Upper lobe of left lung (tissue), 6 donors: ENCODE measurements at regions not wholly inside any gene's neighbourhood (a gene's known extent, or its start where the extent isn't known, plus 50 kb on each side); places are given as distances from the start of the nearest gene placed in this dataset.

Source experiments
- ATAC-seq, 2 donors: fragments of 200-7000 bp; cut with Tn5 transposase; one replicate each; pipeline ENCODE4 v1.9.1; 2022; ENCODE audit warnings: mild to moderate bottlenecking in 2 of 2, moderate library complexity in 2 of 2; ENCODE audit not compliant: low FRiP score in 2 of 2
- DNase-seq, 2 donors: peaks; one replicate each; pipeline ENCODE4 v3.0.0-alpha.2; 2019 to 2020
- H3K27ac ChIP-seq, 4 donors: fragments of 200-600 bp; sonication (generic); one replicate each; pipeline ENCODE4 v1.5.1; 2016 to 2019
- H3K27me3 ChIP-seq, 4 donors: fragments of 200-600 bp; sonication (generic); one replicate each; pipeline ENCODE4 v1.5.1; 2017 to 2019
- H3K36me3 ChIP-seq, 4 donors: fragments of 200-600 bp; sonication (generic); one replicate each; pipeline ENCODE4 v1.5.1; 2016 to 2019
- H3K4me1 ChIP-seq, 4 donors: fragments of 200-600 bp; sonication (generic); one replicate each; pipeline ENCODE4 v1.5.1; 2018 to 2019
- H3K4me3 ChIP-seq, 4 donors: fragments of 200-600 bp; sonication (generic); one replicate each; pipeline ENCODE4 v1.5.1; 2017 to 2019; ENCODE audit warnings: mild to moderate bottlenecking in 2 of 4, moderate library complexity in 1 of 4
- H3K9me3 ChIP-seq, 4 donors: fragments of 200-600 bp; sonication (generic); one replicate each; pipeline ENCODE4 v1.5.1; 2018 to 2019
- EP300 ChIP-seq, 4 donors: sonication (generic); formaldehyde crosslinking; IDR thresholded peaks; one replicate each; pipeline ENCODE4 v1.5.1; 2017; ENCODE audit warnings: antibody characterized with exemption in 4 of 4, control low read depth in 2 of 4
- POLR2A ChIP-seq, 4 donors: fragments of 450-650 bp; IDR thresholded peaks; one replicate each; pipeline ENCODE4 v1.5.1; 2016 to 2017; ENCODE audit warnings: antibody characterized with exemption in 4 of 4, mild to moderate bottlenecking in 2 of 4
- POLR2AphosphoS5 ChIP-seq, 2 donors: sonication (generic); formaldehyde crosslinking; IDR thresholded peaks; one replicate each; pipeline ENCODE4 v1.5.1; 2017; ENCODE audit warnings: antibody characterized with exemption in 2 of 2
- WGBS, 2 donors: methylation state at CpG; one replicate each; pipeline ENCODE4 v1.1.5; 2017 to 2018; 5-methylcytosine and 5-hydroxymethylcytosine counted together
- TF ChIP-seq, protein P1 (sequence below), 6 experiments: fragments of 450-650 bp in 4 of 6; fragments of 200-600 bp in 2 of 6; sonication (generic) in 2 of 6; IDR thresholded peaks; one replicate each; pipeline ENCODE4 v1.5.1; 2016 to 2019; ENCODE audit warnings: antibody characterized with exemption in 6 of 6
- donor health status: DM: no; HTN: no; CAD: no; lungs with moderate emphysema.
- donor health status: DM: no; HTN: yes; CAD: no; lungs with severe emphysema.

GRCh38 chr17:79500745-79501618, 109.9 kb downstream of the RBFOX3 start:
- Histone ChIP-seq H3K27me3 (no peaks in the 10 kb centered on the region), H3K36me3 (no peaks in the 10 kb centered on the region), H3K27ac (no peak overlapping the region), H3K4me1 (no peaks in the 10 kb centered on the region), H3K9me3 (no peaks in the 10 kb centered on the region), H3K4me3 (no peak overlapping the region)
- WGBS, 2 donors, result 35 to 38% methylated on average over 22 of the region's 23 CpGs
- ATAC-seq, result no peak
- no peak for DNase-seq
- TF ChIP-seq, protein P1, sequence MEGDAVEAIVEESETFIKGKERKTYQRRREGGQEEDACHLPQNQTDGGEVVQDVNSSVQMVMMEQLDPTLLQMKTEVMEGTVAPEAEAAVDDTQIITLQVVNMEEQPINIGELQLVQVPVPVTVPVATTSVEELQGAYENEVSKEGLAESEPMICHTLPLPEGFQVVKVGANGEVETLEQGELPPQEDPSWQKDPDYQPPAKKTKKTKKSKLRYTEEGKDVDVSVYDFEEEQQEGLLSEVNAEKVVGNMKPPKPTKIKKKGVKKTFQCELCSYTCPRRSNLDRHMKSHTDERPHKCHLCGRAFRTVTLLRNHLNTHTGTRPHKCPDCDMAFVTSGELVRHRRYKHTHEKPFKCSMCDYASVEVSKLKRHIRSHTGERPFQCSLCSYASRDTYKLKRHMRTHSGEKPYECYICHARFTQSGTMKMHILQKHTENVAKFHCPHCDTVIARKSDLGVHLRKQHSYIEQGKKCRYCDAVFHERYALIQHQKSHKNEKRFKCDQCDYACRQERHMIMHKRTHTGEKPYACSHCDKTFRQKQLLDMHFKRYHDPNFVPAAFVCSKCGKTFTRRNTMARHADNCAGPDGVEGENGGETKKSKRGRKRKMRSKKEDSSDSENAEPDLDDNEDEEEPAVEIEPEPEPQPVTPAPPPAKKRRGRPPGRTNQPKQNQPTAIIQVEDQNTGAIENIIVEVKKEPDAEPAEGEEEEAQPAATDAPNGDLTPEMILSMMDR (IDR thresholded peaks at IDR 0.05), result no peak
- TF ChIP-seq POLR2AphosphoS5 (IDR thresholded peaks at IDR 0.05) (no peak), EP300 (IDR thresholded peaks at IDR 0.05) (no peak), POLR2A (IDR thresholded peaks at IDR 0.05) (no peak)

- WGBS, 2 donors, result 0 to 2% methylated on average over 1 of the region's 1 CpG
- no peaks in the 10 kb centered on the region for H3K27me3 ChIP-seq
- no peaks in the 10 kb centered on the region for H3K9me3 ChIP-seq
- DNase-seq (no peak), ATAC-seq (no peak)
- no peak overlapping the region for H3K27ac ChIP-seq
- no peak overlapping the region for H3K4me3 ChIP-seq
- H3K4me1 ChIP-seq, result no peaks in the 10 kb centered on the region
- TF ChIP-seq, protein P1 (IDR thresholded peaks at IDR 0.05), result no peak
- TF ChIP-seq EP300 (IDR thresholded peaks at IDR 0.05), result no peak
- TF ChIP-seq POLR2A (IDR thresholded peaks at IDR 0.05), result no peak
- no peak for TF ChIP-seq POLR2AphosphoS5 (IDR thresholded peaks at IDR 0.05)
- H3K36me3 ChIP-seq, result no peaks in the 10 kb centered on the region
These were observed 112.0 kb downstream of the RBFOX3 start for GRCh38 chr17:79498854-79499253.

DNA sequence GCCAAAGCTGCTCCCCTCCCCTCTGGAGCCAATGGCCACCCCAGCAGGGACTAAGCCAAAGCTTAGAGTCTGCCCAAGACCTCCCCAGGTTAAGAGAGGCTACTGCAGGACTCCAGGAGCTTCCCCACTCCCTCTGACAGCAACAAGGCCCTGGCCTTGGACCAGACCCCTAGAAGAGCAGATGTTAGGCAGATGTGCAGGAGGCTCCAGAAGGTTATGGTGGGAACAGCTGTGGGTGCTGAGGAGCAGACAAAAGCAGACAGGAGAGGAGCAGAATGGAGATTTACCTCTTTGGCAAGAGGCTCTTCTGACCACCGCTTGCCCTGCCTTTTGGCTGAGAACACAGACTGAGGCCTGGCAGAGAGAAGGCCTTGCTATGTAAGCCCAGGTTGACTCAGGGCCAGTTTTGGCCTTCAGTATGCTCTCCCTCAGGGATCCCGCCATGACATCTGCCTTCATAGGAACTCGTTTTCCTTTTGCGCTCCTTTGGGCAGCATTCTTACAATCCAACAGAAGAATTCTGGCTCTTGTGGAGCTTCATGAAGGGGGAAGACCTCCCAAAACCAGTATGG, 113.0 kb downstream of the RBFOX3 start:
- DNase-seq, result no peak
- Histone ChIP-seq H3K36me3 (no peaks in the 10 kb centered on the region), H3K4me3 (no peak overlapping the region), H3K4me1 (no peaks in the 10 kb centered on the region), H3K27ac (no peak overlapping the region), H3K27me3 (no peaks in the 10 kb centered on the region), H3K9me3 (no peaks in the 10 kb centered on the region)
- TF ChIP-seq, protein P1 (IDR thresholded peaks at IDR 0.05), result no peak
- TF ChIP-seq EP300 (IDR thresholded peaks at IDR 0.05) (no peak), POLR2A (IDR thresholded peaks at IDR 0.05) (no peak), POLR2AphosphoS5 (IDR thresholded peaks at IDR 0.05) (no peak)
- no peak for ATAC-seq
- WGBS, 2 donors, result 93 to 98% methylated on average over 4 of the region's 4 CpGs

DNA sequence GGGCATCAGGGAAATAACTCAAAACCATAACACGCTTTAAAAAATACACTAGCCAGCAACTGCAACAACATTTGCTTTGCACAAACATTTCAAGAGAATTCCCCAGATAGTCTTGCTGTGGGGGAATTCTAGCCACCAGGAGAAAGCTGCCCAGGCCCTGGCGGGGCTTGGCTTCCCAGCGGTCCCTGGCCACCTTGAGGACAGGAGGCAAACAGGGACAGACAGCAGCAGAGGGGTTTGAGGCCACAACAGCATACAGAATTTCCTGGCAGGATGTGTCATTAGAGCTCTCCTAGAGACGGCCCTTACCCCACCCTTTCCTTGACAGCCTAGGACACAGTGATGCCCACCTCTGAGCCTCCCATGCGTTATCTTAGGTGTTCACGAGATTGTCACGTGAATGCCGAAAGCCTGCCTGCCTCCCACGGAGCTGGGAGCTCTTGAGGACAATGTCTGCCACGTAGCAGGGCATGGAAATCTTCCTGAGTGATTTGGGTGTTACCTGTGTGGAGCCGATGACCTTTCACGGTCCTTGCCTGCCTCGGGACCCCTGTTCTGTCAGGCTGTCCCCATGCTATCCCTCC, 114.3 kb downstream of the RBFOX3 start:
- Histone ChIP-seq H3K27ac (no peak overlapping the region), H3K4me3 (no peak overlapping the region), H3K27me3 (no peaks in the 10 kb centered on the region), H3K36me3 (no peaks in the 10 kb centered on the region), H3K9me3 (no peaks in the 10 kb centered on the region), H3K4me1 (no peaks in the 10 kb centered on the region)
- DNase-seq, result no peak
- 70 to 73% methylated on average over 12 of the region's 13 CpGs for WGBS, 2 donors
- TF ChIP-seq POLR2AphosphoS5 (IDR thresholded peaks at IDR 0.05) (no peak), POLR2A (IDR thresholded peaks at IDR 0.05) (no peak), EP300 (IDR thresholded peaks at IDR 0.05) (no peak)
- TF ChIP-seq, protein P1 (IDR thresholded peaks at IDR 0.05), result no peak
- no peak for ATAC-seq
